ENCODE measurements at regions not wholly inside any gene's neighbourhood (a gene's known extent, or its start where the extent isn't known, plus 50 kb on each side); places are given as distances from the start of the nearest gene placed in this dataset.
A peak's percentile ranks its signal among the peaks of the same experiment; 100 is the strongest.

GRCh38 chr15:46685096-46685495 is 1032.2 kb upstream of the SEMA6D start:
- no CpG with 5 or more reads among the region's 1 CpG for WGBS, 2 experiments (ENCODE audit: extremely low coverage in 2 of 2, insufficient read length in 1 of 2)
- Histone ChIP-seq H3K4me3 (ENCODE audit: insufficient read depth, low read depth, low read length) (no peak overlapping the region), H2AFZ (replicated peaks; ENCODE audit: low read length, poor library complexity) (no peak overlapping the region), H4K5ac (ENCODE audit: low read depth, low read length) (no peak overlapping the region), H2BK120ac (ENCODE audit: low read depth, low read length) (no peak overlapping the region), H3K27me3 (ENCODE audit: control insufficient read depth, insufficient read depth, low read length) (no peaks in the 10 kb centered on the region), H3K27ac (ENCODE audit: insufficient read depth, low read length) (no peak overlapping the region), H3K56ac (ENCODE audit: extremely low read depth, insufficient read depth, low read length) (no peak overlapping the region), H3K18ac (ENCODE audit: low read depth, low read length) (no peak overlapping the region), H2BK20ac (ENCODE audit: low read depth, low read length) (no peak overlapping the region), H3K4me2 (ENCODE audit: low read depth, low read length) (no peak overlapping the region), H2BK15ac (ENCODE audit: low read depth, low read length) (no peak overlapping the region), H3K14ac (replicated peaks; ENCODE audit: low read depth, low read length) (no peak overlapping the region), H3K4ac (ENCODE audit: low read depth, low read length) (no peak overlapping the region), H3K9ac (ENCODE audit: low read depth, low read length) (no peak overlapping the region), H3K79me1 (ENCODE audit: low read depth in 1 of 2, low read length in 2 of 2) (no peaks in the 10 kb centered on the region), H4K20me1 (ENCODE audit: insufficient read depth, low read length) (no peaks in the 10 kb centered on the region), H3K36me3 (ENCODE audit: control insufficient read depth, insufficient read depth, low read length) (no peaks in the 10 kb centered on the region), H4K8ac (ENCODE audit: low read depth in 2 of 2, low read length in 2 of 2) (no peak overlapping the region), H2AK5ac (ENCODE audit: low read depth, low read length) (no peak overlapping the region), H2BK5ac (ENCODE audit: low read depth, low read length, poor library complexity, severe bottlenecking) (no peak overlapping the region), H3K23ac (ENCODE audit: low read depth, low read length) (no peak overlapping the region), H3K9me1 (ENCODE audit: insufficient read depth, low read length) (no peaks in the 10 kb centered on the region), H4K91ac (ENCODE audit: insufficient read depth, low read depth, low read length) (no peak overlapping the region), H2AK9ac (replicated peaks; ENCODE audit: low read depth, low read length, poor library complexity) (no peak overlapping the region), H3K4me1 (ENCODE audit: control insufficient read depth, insufficient read depth, low read length) (no peaks in the 10 kb centered on the region), H3K9me3 (ENCODE audit: control insufficient read depth, insufficient read depth, low read length) (no peaks in the 10 kb centered on the region; the same call in 1 of the 2 replicates)
- ChIA-PET CTCF (no interaction called here), POLR2A (ENCODE audit: unreplicated experiment) (no interaction called here)
- intact Hi-C loops (cut with micrococcal nuclease), result no loop called here
- no TSS peak for BruUV-seq (replicated peaks)
- DNase-seq (no peak), ATAC-seq (ENCODE audit: low read depth) (no peak)
- TF ChIP-seq CHD1 (IDR thresholded peaks at IDR 0.05; ENCODE audit: low read depth, low read length) (no peak), MAFK (IDR thresholded peaks at IDR 0.05; ENCODE audit: low read depth, low read length) (peak; percentile 12; the same call in 1 of the 2 replicates), NFE2L2 (IDR thresholded peaks at IDR 0.05; ENCODE audit: low read depth, low read length) (peak; percentile 79)
- in situ Hi-C loops (cut with MboI; ENCODE audit: low sequenced_read_pairs), result no loop called here
- dilution Hi-C loops (cut with HindIII; ENCODE audit: low sequenced_read_pairs, unreplicated experiment), result no loop called here

Measured in IMR-90 (cell line).